RPMI8226 (cell line): ENCODE measurements at regions not wholly inside any gene's neighbourhood (a gene's known extent, or its start where the extent isn't known, plus 50 kb on each side); places are given as distances from the start of the nearest gene placed in this dataset.

ENCODE experiments used
- DNase-seq: peaks from one replicate; pipeline ENCODE4 v3.0.0-alpha.2; 2015

GRCh38 chr4:177052211-177052934, 257.3 kb upstream of the NEIL3 start:
- no peak for DNase-seq

DNA sequence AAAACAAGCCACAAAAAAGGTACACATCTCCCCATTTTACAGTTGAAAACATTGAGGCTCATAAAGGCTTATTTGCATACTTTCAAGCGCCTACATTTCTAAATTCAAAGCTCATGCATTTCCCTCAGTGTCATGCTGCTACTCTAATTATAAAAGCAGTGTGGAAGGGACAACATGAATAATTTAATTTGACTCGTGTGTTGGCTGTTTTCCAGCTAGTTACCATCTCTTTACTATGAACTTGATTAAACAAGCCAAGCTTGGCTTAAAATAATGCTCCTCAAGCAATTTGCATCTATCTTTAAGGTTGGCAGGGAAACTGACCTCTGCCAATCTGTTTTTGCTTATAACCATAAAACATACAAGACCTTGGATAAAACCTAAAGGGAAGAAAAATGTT, 252.5 kb upstream of the NEIL3 start:
- DNase-seq: no peak

DNA sequence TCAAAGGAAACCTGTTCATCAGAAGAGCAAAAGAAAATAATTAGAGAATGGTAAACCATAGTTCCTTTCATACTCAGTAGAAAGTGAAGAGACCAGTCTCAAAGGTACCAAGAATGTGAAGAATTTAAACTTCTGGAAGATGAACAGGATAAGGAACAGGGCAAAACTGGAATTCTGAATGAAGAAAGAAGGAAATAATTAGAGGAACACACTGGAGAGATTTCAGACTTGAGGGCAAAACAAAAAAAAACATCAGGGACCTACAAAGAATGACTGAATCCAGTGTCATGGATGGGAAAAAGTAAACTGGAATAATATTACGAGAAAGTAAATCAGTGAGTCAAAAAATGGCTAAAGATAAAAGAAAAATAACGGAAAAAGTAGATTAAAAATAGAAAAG, 245.6 kb upstream of the NEIL3 start:
- no peak for DNase-seq

DNA sequence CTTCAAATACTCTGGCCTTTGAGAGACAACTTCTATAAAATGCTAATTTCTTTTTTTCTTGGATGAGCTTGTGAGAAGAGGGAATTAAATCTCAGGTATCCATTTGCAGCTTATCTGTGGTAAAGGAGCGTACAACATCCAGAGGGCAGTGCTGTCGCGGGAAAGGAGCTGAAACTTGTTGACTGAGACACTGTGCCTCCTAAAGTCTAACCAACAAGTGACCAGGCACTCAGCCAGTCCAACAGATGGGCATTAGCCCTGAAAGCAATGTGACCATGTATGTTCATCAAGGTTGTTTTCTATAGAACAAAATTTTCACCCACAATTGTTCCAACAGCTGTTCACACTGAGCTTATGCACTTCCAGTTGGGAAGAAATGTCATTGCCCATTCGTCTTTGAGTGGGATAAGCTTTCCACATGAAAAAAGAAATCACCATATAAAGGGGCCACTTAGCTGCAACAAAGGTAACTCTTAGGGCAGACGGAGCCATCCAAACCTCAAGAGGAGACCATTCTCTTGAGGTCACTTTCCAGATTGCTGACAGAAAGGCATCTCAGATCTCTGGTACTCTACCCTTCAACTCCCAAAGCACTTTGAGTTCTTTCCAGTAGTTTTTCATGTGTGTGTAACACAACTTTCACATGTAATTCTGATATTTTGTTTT, 244.8 kb upstream of the NEIL3 start:
- no peak for DNase-seq

- DNase-seq: no peak
Observed at GRCh38 chr4:177066746-177067145, 242.9 kb upstream of the NEIL3 start.

DNA sequence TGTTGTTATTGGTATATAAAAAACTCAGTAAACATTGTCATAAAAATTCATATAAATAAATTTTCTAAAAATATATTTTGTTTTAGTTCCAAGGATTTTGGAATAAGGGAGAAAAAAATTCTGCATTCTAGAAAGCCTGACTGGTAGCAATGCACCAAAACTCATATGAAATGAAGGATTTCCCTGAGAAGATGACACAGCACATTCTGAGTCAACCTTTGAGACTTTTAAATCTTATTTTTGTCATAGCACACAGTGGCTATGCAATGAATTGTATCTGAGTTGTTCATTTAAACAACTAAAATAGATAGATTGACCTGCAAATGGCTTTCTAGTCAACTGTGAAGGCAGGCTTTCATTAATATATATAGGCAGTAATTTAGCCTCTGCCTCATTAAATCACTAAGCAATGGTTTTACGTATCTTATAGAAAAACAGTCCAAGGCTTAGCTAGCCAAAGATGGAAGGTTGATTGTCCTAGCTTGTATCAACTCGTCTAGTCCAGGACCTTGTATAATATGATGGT, 239.1 kb upstream of the NEIL3 start:
- DNase-seq: no peak

- DNase-seq: no peak
Observed at GRCh38 chr4:177077095-177077971, 232.3 kb upstream of the NEIL3 start.

DNA sequence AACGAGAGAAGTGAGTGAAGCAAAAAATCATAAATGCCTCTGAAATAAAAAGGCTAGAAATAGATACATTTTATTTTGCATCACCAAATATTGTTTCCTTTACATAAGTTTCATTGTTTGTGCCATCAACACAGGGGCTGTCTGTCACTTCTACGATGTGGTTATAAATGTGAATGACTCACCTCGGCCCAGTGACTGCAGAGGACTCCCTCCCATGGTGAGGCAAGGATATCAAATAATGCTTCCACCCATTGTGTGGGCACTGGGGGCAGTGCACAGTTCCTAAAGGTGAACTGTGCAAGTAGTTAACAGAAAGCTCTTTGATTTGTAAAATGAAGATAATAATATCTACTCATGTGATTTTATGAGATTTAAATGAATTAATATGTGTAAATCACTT, 230.3 kb upstream of the NEIL3 start:
- DNase-seq: no peak

DNA sequence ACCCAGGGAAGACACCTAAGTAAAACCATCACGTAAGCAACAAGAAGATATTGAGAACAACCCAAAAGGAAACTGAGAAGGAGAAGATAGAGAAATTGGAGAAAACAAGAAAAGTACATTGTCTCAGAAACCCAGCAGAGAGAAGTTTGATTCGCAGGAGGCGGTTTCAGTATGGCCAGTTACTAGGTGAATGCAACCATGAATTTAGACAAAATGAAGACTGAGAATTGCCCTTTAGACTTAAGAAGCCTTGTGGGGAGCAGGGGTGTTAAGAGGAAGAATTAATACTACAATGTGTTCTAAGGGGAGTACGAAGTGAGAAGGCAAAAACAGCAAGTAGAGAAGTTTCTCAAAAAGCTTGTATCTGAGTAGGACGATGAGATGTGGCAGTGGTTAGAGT, 229.3 kb upstream of the NEIL3 start:
- DNase-seq: no peak

- no peak for DNase-seq
Observed at GRCh38 chr4:177087060-177087459, 222.6 kb upstream of the NEIL3 start.

DNA sequence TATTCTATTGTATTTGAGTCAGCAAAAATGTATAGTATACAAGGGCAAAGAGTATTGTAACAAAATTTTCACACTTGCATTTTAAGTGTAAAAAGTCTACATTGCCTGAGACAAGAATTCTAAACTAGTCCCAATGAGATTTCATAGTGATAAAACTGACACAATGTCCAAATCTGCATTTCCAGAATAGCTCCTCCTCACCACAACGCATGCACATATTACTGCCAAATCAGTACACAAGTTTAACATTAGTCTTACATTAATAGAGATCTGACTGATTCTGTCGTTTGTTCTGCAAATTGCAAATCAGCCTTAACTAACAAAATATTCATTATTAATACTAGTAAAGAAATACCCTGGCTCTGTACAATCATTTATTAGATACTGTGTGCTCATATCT, 222.2 kb upstream of the NEIL3 start:
- no peak for DNase-seq

DNA sequence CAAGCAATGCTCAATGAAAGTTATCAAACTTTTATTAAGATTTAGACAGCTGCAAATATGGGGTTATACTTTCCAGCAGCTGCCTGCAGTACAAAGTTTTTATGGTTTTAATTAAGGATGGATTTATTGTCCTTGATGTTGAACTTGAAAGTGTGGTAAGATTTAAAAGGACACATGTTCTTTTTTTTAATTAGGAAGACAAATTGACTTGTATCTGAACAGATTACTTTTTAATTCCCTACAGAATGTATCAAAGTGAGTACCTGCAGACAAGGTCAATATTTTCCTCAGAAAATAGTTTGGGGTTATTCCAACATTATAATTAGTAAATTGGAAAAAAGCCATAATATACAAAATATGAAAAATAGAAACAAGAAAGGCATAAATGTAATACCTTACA, 218.2 kb upstream of the NEIL3 start:
- no peak for DNase-seq

GRCh38 chr4:177092807-177093206, 216.9 kb upstream of the NEIL3 start:
- no peak for DNase-seq

- no peak for DNase-seq
Observed at GRCh38 chr4:177093964-177094363, 215.7 kb upstream of the NEIL3 start.

GRCh38 chr4:177097291-177097690, 212.4 kb upstream of the NEIL3 start:
- no peak for DNase-seq

GRCh38 chr4:177099211-177099610, 210.5 kb upstream of the NEIL3 start:
- DNase-seq: no peak

GRCh38 chr4:177100307-177100706, 209.4 kb upstream of the NEIL3 start:
- DNase-seq: no peak

DNA sequence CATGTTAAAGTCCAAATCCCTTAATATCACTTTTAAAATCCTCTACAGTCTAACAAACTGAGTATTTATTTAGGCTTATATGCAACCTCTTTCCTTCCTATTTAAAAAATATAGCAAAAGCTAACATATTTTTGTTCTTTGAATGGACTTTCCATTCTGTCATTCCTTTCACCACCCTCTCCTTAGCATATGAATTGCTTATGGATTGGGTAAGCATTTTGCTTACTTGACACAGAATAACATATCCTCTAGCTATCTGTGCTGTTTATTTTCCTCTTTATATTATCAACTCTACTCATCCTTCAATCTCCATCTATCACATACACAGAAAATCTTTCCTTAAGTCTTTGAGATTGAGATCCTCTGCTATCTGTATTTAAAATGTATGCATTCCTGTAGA, 206.1 kb upstream of the NEIL3 start:
- DNase-seq: no peak

- DNase-seq: no peak
Observed at GRCh38 chr4:177105536-177105935, 204.1 kb upstream of the NEIL3 start.

- no peak for DNase-seq
Observed at GRCh38 chr4:177107288-177107921, 202.3 kb upstream of the NEIL3 start.

- DNase-seq: no peak
Observed at GRCh38 chr4:177108708-177109107, 201.0 kb upstream of the NEIL3 start.

- DNase-seq: no peak
Observed at GRCh38 chr4:177109769-177110168, 199.9 kb upstream of the NEIL3 start.

DNA sequence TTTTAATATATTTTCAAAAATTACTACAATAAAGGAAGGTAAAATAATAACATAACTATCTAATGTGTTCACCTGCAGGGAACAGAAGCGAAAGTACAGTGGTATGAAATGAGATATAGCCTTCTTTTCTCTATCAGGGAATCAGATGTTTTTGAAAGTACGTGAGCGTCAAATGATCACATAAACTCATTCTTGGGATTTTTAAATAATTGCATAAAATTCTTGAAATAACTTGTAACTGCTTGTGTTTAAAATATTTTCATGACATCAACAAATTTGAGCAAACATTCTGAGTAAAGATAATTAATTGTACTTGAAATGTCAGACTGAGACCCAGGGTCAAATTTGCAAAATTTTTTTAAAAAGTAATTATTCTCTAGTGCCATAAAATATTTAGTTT, 193.5 kb upstream of the NEIL3 start:
- no peak for DNase-seq
